Cerebellar cortex (tissue), 1 donor: ENCODE measurements at regions not wholly inside any gene's neighbourhood (a gene's known extent, or its start where the extent isn't known, plus 50 kb on each side); places are given as distances from the start of the nearest gene placed in this dataset.

ENCODE experiments used
- DNase-seq: peaks from one replicate; pipeline ENCODE4 v3.0.0-alpha.2; 2015; ENCODE audit warnings: low spot score

GRCh38 chr18:77658751-77659448 is 409.3 kb downstream of the GALR1 start:
- no peak for DNase-seq

GRCh38 chr18:77666613-77667012 is 417.0 kb downstream of the GALR1 start:
- DNase-seq, result no peak

DNA sequence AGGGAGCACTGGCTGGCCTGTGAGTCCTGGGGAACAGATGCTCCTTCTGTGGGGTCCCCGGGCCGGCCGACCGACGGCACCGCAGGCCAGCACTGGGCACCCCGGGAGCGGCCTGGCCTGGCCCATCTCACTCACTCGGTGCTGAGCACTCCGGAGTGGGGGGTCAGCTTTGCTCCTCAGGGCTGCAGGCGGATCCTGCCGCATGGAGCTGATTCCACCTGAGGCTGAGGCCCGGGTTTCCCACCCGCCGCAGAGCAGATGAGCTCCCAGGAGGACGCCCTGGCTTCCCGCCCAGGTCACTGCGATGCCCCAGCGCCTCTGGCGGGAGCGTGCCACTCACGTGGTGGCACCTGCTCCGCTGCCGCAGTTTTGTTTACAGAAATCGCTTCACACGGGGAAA is 418.6 kb downstream of the GALR1 start:
- DNase-seq, result no peak

GRCh38 chr18:77669331-77669730 is 419.7 kb downstream of the GALR1 start:
- no peak for DNase-seq

DNA sequence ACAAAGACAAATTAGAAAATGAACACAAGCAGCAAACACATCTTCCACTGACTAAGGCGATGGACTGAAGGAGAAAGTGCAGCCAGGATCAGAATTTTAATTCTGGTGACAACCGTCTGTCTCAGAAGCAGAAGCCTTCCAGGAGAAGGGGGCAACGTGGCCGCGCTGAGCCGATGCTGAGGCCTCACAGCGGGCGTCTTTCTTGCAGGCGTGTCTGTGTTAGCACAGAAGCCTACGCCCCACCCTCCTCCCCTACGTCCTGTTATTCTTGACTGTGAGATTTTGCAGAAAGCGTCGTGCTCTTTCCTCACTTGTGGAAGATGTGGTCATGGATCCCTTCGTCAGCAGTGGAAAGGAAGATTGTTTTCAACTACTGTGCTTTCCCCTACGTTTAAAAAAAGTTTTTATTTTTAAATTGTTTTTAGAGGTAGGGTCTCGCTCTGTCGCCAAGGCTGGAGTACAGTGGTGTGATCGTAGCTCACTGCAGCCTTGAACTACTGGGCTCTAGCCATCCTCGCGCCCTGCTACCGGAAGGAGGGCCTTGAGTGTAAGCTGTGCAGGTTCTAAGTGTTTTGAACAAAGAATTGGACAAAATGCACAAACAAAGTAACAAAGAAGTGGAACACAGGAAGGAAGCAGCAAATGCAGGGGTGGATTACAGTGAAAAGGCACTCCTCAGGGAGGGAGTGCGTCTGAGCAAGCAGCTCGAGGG is 422.0 kb downstream of the GALR1 start:
- no peak for DNase-seq

DNA sequence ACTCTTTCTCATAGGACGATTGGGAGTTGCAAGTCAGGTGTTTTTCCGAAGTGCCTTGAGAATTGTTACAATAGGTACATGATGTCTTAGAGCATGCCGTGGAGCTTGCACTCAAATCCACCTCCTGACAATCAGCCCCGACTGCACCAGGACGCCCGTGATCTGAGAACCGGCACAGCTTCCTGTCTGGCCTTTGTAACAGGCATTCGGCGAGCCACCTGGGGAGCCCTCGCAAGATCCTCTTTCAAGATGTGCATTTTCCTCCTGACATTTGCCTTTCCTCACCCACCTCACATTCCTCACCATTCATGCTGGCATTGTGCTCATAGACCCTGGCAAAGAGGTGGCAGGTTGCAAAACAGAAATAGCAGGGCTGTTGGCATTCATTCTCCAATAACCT is 427.3 kb downstream of the GALR1 start:
- no peak for DNase-seq

GRCh38 chr18:77677536-77677935 is 427.9 kb downstream of the GALR1 start:
- no peak for DNase-seq

DNA sequence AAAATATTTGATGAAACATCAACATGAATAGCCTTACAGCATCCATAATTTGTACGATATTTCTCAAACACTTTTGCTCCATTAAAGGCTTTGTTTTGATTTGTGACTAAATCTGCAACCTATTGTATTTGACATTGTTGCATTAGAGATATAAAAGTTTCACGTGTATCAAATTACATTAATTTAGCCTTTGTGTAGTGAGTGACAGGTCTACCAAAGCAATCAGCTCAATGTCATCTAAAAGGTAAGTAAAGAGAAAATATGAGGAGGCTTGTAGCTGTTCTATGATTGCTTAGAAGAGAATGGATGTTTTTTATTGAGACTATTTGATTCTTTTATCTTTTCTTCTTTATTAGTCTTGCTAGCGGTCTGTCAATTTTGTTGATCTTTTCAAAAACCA is 430.2 kb downstream of the GALR1 start:
- DNase-seq, result no peak

DNA sequence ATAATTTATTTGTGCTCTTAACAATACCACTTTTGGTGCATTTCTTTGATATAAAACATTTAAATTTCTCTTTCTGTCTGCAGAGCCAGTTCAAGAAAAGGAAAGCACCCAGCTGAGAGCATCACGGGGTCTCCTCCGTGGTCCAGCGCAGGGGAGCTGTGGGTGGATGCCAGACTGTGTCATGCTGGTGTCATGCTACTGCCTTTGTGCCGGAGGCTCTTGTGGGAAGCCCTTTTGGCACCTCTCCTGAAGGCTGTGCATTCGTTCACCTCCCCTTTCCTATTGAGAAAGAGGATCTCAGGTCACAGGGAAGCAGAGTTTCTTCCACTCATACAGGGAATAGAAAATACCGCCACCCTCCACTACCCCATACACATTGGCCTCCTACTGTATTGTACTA is 450.4 kb downstream of the GALR1 start:
- DNase-seq, result no peak

- DNase-seq, result no peak
These were observed 452.3 kb downstream of the GALR1 start for GRCh38 chr18:77701977-77702376.

- DNase-seq, result peak; percentile 17
These were observed 453.0 kb downstream of the GALR1 start for GRCh38 chr18:77702686-77703085.

DNA sequence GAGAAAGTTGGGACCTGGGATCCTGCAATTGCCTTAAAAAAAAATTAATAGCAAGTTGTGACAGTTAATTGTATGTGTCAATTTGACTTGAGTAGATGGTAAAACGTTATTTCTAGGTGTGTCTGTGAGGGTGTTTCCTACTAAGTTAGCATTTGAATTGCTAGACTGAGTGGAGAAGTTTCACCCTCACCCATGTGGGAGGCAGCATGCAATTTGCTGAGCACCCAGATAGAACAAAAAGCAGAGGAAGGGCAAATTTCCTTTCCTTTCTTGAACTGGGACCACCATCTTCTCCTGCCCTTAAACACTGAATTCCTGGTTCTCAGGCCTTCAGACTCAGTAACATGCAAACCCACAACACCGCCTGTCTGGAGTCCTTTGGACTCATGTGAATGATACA is 455.7 kb downstream of the GALR1 start:
- DNase-seq, result no peak

DNA sequence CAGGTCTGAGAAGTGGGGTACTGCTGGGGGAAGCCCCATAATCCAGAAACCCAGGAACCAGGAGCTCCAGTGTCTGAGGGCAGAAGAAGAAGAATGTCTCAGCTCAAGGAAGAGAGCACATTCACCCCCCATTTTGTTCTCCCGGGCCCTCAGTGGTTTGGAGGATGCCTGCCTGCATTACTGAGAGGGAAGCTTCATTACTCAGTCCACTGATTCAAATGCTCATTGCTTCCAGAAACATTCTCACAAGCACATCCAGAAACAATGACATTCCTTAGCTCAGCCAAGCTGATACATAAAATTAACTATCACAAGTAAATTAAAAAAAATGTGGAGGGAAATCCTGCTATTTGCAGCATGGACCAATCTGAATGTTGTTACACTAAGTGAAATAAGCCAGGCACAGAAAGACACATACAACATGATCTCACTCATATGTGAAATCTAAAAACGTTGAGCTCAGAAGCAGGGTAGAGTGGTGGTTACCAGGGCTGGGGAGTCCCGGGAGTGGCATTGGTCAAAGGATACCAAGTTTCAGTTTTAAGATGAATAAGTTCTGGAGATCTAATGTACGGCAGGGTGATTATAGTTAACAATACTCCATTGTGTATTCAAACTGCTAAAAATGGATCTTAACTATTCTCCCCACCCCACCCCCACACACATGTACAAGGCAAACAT is 459.3 kb downstream of the GALR1 start:
- no peak for DNase-seq

DNA sequence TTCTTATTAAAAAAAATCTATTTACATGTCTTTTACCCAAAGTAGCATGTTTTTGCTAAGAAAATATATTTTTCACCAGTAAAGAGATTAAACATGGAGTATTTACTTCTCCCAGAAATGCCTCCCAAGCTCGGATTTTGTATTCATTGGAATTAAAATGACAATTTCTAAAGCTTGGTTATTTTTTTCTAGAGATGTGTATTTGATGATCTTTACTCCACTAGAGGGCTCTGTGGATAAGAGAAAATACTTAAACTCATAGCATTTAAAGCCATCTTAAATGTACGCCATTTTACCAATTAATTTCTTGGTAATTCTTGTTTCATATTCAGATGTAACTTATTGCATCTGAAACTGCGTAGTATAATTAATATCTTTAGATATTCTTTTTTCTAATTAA is 461.4 kb downstream of the GALR1 start:
- no peak for DNase-seq

DNA sequence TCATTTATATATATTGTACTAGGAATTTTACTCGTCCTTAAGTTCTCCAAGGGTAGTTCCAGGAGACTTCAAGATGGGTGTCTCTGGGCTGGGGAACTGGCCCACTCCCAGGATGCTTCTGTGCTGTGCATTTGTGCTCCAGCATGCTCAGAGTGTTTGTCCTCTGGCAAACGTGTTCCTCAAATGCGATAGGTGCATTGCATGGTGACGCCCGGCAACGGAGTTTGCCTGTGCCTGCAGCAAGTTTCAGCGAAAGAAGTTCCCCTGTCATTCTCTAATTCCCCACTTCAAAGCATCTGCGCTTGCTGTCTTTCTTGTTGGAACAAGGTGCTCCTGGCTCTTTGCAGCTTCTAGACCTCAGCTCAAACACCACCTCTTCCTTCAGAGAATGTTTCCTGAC is 465.1 kb downstream of the GALR1 start:
- DNase-seq, result no peak

DNA sequence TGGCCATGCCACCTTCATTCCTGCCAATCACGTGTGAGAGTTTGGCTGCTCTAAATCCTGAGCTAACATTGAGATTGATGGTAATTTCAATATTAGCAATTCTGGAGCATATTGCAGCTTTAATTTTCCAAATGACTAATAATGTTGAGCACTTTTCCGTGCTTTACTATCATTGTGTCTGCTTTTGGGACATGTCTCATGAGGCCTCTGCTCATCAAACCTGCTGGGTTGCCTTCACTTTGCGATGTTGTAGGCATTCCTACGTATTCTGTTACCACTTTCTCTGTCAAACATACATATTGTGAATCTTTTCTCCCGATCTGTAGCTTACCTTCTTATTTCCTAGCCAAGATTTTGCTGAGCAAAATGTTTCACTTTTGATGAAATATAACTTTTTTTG is 466.6 kb downstream of the GALR1 start:
- no peak for DNase-seq

DNA sequence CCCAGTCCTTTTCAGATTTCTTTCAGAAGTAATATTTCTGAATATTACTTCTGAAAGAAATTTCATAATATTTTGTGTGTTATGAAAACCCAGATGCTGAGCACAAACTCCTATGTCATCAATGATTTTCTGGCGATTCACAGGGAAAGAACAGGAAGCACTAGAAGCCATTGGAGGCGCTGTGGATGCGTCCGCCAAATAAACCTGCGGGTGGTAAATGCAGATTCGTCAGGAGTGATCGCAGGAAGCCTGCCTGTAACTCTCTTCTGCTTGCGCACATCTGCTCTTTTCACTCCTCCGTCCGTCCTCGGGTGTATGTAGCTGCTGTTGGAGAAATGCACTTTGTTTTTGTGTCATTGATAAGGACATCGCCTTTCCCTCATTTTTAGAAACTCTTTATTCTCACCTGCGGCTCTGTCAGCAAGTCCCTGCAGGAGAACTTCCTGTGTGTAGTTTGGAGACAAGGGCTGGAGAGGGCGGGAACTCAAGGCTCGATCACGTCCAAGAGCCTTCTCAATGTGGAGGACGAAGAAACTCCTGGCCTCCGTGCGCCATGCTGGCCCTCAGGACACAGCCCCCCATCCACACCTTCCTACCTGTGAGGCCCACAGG is 483.8 kb downstream of the GALR1 start:
- no peak for DNase-seq

- no peak for DNase-seq
These were observed 487.2 kb downstream of the GALR1 start for GRCh38 chr18:77736842-77737241.

GRCh38 chr18:77737405-77737804 is 487.8 kb downstream of the GALR1 start:
- DNase-seq, result no peak

DNA sequence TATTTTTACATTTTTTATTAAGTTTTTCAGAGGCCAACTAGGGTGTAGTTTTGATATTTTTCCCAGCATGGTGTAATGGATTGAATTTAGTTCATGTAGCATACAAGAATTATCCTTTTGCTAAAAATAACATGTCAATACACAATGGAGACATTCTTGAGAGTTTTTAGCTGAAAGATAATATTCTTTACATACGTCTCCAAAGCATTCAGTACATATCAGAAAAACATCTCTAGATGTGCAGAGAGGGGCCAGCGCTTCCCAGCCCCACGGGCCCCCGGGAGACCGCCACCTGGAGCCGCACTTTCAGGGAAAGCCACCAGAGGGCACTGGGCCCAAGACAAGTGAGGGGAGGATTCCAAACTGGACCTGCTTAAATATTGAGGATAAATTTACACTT is 499.4 kb downstream of the GALR1 start:
- DNase-seq, result peak; percentile 5

DNA sequence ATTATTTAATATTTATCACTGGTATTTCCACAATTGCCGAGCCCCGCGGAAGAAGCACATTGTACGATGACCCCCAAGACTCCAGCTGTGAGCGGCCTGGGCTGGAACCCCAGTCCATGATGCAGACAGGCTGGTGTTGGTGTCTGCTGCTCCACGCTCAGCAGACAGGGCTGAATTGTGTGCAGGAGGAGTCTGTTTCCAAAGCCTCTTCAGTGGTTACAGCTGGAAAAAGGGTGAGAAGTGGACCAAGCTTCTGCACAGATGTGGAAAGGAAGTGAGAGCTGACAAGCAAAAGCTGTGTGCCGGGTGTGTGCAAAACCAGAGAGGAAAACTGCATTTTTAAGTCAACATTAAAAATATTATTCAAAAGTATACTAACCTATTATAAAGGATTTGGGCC is 500.4 kb downstream of the GALR1 start:
- DNase-seq, result no peak

DNA sequence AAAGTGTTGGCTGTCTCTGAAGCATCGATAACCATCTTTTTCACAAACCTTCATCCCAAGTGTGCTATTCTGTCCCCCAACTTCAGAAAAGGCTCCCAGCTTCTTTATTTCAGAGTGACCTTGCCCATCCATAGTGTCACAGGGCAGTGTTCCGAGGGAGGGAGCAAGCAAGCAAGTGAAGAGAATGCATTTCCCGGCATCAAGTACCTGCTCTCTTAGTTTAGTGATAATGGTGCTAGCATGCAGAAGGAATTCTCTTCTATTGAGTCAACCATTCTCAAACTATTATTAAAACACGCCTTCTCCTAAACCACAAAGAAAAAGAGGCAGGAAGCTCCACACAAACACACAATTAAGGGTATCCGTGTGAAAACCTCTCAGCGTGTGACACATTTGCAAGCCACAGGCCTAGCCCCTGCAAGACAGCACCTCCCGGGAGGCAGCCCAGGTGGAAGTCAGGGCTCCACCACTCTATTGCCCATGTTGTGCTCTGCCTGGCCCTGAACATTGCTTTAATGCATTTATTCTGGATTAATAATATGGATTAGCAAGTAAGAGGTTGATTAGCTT is 504.9 kb downstream of the GALR1 start:
- DNase-seq, result no peak

DNA sequence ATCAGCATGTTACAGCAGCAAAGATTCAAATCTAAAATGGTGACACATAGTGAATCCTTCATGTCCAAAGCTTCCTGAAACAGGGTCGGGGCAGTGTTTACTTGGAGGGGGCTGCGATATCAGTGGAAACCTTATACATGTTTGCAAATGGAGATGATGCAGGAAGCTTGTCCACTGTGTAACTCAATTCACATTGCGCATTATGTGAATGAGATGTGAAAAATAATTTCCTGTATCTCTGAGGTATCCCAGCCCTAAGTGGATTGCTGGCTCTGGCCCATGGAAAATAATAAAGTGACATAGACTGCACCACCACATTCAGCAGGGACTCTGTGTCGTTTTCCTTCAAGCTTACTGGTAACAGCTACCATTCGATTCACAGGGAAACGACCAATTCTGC is 505.5 kb downstream of the GALR1 start:
- DNase-seq, result no peak
